Chondrocyte (in vitro differentiated cells): ENCODE measurements at regions not wholly inside any gene's neighbourhood (a gene's known extent, or its start where the extent isn't known, plus 50 kb on each side); places are given as distances from the start of the nearest gene placed in this dataset.

Source experiments
- DNase-seq: peaks from one replicate; pipeline ENCODE4 v3.0.0; 2021; ENCODE audit warnings: mixed read lengths, low spot score
- H3K27ac Mint-ChIP-seq: one replicate; pipeline ENCODE4 v1.8.0; 2021; ENCODE audit warnings: mild to moderate bottlenecking, moderate library complexity, mixed read lengths; ENCODE audit not compliant: unreplicated experiment
- H3K27me3 Mint-ChIP-seq: 2 replicates; pipeline ENCODE4 v1.8.0; 2021; ENCODE audit warnings: low read depth, mixed read lengths
- H3K36me3 Mint-ChIP-seq: 2 replicates; pipeline ENCODE4 v1.8.0; 2021; ENCODE audit warnings: low read depth, mixed read lengths
- H3K4me1 Mint-ChIP-seq: 2 replicates; pipeline ENCODE4 v1.8.0; 2021; ENCODE audit warnings: low read depth, mild to moderate bottlenecking, mixed read lengths
- H3K4me3 Mint-ChIP-seq: one replicate; pipeline ENCODE4 v1.8.0; 2021; ENCODE audit warnings: mild to moderate bottlenecking, moderate library complexity, mixed read lengths; ENCODE audit not compliant: unreplicated experiment
- H3K9me3 Mint-ChIP-seq: 2 replicates; pipeline ENCODE4 v1.8.0; 2021; ENCODE audit warnings: low read depth, mixed read lengths
- TF ChIP-seq, protein P1 (sequence below): fragments of 200-600 bp; sonication (generic); IDR thresholded peaks from 2 replicates; pipeline ENCODE4 v1.5.0; 2021; ENCODE audit warnings: antibody characterized with exemption, mild to moderate bottlenecking, moderate library complexity

DNA sequence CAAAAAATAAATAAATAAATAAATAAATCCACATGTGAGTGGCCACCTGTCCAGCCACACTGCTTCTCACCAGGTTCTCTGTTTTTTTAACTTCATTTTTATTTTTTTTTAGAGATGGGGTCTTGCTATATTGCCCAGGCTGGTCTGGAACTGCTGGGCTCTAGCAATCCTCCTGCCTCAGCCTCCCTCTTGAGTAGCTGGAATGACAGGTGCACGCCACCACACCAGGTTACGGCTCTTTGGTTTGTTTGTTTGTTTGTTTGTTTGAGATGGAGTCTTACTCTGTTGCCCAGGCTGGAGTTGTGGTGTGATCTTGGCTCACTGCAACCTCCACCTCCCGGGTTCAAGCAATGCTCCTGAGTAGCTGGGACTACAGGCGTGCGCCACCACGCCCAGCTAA lies 94.5 kb upstream of the CACNA1A start:
- H3K4me1 Mint-ChIP-seq = no peaks in the 10 kb centered on the region
- no peaks in the 10 kb centered on the region for H3K36me3 Mint-ChIP-seq
- no peak for DNase-seq
- no peak overlapping the region for H3K4me3 Mint-ChIP-seq
- TF ChIP-seq, protein P1, sequence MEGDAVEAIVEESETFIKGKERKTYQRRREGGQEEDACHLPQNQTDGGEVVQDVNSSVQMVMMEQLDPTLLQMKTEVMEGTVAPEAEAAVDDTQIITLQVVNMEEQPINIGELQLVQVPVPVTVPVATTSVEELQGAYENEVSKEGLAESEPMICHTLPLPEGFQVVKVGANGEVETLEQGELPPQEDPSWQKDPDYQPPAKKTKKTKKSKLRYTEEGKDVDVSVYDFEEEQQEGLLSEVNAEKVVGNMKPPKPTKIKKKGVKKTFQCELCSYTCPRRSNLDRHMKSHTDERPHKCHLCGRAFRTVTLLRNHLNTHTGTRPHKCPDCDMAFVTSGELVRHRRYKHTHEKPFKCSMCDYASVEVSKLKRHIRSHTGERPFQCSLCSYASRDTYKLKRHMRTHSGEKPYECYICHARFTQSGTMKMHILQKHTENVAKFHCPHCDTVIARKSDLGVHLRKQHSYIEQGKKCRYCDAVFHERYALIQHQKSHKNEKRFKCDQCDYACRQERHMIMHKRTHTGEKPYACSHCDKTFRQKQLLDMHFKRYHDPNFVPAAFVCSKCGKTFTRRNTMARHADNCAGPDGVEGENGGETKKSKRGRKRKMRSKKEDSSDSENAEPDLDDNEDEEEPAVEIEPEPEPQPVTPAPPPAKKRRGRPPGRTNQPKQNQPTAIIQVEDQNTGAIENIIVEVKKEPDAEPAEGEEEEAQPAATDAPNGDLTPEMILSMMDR = no peak
- H3K27me3 Mint-ChIP-seq = peaks cover 20% of the 10 kb centered on the region
- H3K27ac Mint-ChIP-seq = no peak overlapping the region
- H3K9me3 Mint-ChIP-seq = no peaks in the 10 kb centered on the region

DNA sequence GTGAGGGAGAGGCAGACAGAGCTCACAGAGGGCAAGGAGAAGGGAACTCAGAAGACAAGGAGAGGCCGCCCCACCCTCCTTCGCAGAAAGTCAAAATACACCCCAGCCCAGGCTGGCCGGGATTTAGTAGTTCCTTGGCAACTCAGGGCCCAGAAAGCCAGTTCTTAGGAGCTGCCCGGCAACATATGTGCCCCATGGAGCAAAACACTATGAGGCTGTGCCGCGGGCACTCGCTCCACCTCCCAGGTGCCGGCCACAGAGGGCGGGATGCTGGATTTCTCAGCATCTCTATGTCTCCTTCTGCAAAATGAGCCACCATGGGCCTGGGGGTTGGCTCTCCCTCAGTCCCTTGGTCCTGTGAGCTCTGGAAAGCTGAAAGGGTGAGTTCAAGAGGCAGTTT lies 93.8 kb upstream of the CACNA1A start:
- peak; percentile 43 for DNase-seq
- Mint-ChIP-seq H3K27me3 (peaks cover 21% of the 10 kb centered on the region), H3K36me3 (no peaks in the 10 kb centered on the region), H3K4me3 (no peak overlapping the region), H3K9me3 (no peaks in the 10 kb centered on the region), H3K4me1 (no peaks in the 10 kb centered on the region), H3K27ac (no peak overlapping the region)
- TF ChIP-seq, protein P1 = no peak

DNA sequence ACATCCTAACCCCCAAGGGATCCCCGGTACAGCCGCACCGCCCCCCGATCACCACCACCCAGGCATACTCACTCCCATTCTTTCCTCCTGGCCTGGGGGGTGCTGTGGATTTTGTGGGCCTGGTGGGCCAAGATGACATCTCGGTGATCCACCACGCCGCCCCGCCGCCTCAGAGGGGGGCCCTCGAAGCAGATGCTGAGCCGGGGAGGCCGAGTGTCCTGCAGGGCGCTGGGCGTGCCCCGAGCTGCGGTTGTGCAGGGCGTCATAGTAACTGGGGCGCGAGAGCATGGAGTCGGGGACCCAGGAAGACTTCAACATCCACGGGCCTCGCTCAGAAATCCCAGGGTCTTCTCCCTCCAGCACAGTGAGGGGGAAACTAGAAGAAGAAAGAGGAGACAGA lies 93.4 kb upstream of the CACNA1A start:
- TF ChIP-seq, protein P1 = no peak
- Mint-ChIP-seq H3K9me3 (no peaks in the 10 kb centered on the region), H3K27me3 (peaks cover 17% of the 10 kb centered on the region), H3K36me3 (no peaks in the 10 kb centered on the region), H3K27ac (no peak overlapping the region), H3K4me1 (no peaks in the 10 kb centered on the region), H3K4me3 (no peak overlapping the region)
- DNase-seq = peak; percentile 83

DNA sequence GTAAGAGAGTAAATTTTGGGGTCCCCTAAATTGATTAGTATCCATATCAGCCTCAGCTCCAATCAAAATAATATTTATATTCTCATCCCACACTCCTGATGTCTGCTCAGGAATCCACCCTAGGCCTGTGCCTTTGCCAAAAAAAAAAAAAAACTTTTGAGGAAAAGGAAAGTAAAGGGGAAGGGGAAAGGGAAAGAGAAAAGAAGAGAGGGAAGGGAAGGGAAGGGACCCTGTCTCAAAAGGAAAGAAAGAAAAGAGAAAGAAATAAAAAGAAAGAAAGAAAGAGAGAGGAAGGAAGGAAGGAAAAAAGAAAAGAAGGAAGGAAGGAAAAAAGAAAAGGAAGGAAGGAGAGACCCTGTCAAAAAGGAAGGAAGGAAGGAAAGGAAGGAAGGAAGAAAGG lies 91.8 kb upstream of the CACNA1A start:
- Mint-ChIP-seq H3K27me3 (peaks cover 17% of the 10 kb centered on the region), H3K9me3 (no peaks in the 10 kb centered on the region), H3K4me3 (no peak overlapping the region), H3K36me3 (no peaks in the 10 kb centered on the region), H3K4me1 (no peaks in the 10 kb centered on the region), H3K27ac (no peak overlapping the region)
- TF ChIP-seq, protein P1 = no peak
- no peak for DNase-seq

DNA sequence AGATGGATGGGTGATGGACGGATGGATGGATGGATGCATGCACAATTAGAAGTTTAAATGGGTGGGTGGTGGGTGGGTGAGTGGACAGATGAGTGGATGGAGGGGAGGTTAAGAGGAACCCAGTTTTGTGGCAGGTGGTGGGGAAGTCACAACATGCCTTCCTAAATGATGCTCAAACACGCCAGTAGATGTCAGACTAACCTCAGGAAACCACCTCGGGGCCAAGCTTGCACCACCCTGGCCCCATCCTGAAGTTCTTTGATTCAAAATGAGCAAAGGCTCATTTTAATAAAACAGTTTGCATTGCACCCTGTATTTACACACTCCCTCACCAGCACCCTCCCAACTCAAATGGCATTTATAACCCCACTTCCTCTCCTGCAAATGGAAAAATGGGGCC lies 91.4 kb upstream of the CACNA1A start:
- H3K27ac Mint-ChIP-seq = no peak overlapping the region
- no peaks in the 10 kb centered on the region for H3K9me3 Mint-ChIP-seq
- DNase-seq = peak; percentile 18
- H3K27me3 Mint-ChIP-seq = peaks cover 15% of the 10 kb centered on the region
- H3K4me1 Mint-ChIP-seq = no peaks in the 10 kb centered on the region
- H3K36me3 Mint-ChIP-seq = no peaks in the 10 kb centered on the region
- TF ChIP-seq, protein P1 = peak; percentile 90
- no peak overlapping the region for H3K4me3 Mint-ChIP-seq
